Esophagus (tissue), 2 donors: ENCODE measurements at regions not wholly inside any gene's neighbourhood (a gene's known extent, or its start where the extent isn't known, plus 50 kb on each side); places are given as distances from the start of the nearest gene placed in this dataset.
"Not testable (repeated sequence)": the region's sequence is repeated elsewhere in the genome, so short reads cannot be mapped to it uniquely, and the experiment has no call there.

Experiments
- H3K27ac ChIP-seq, 2 donors: one replicate each; pipeline ENCODE4 v1.5.1; 2013; ENCODE audit warnings: low read depth in 2 of 2, mild to moderate bottlenecking in 2 of 2, inconsistent platforms in 1 of 2, low read length in 1 of 2, moderate library complexity in 1 of 2
- H3K27me3 ChIP-seq, 2 donors: one replicate each; pipeline ENCODE4 v1.6.1; 2013; ENCODE audit warnings: low read length in 2 of 2, control low read depth in 1 of 2, mild to moderate bottlenecking in 1 of 2; ENCODE audit not compliant: insufficient read depth in 2 of 2, control insufficient read depth in 1 of 2
- H3K36me3 ChIP-seq, 2 donors: one replicate each; pipeline ENCODE4 v1.6.1; 2013; ENCODE audit warnings: low read length in 1 of 2; ENCODE audit not compliant: control insufficient read depth in 2 of 2, insufficient read depth in 2 of 2
- H3K4me1 ChIP-seq, 2 donors: one replicate each; pipeline ENCODE4 v1.6.1; 2013; ENCODE audit warnings: low read length in 1 of 2; ENCODE audit not compliant: control insufficient read depth in 2 of 2, insufficient read depth in 2 of 2
- H3K4me3 ChIP-seq, 2 donors: one replicate each; pipeline ENCODE4 v1.5.1; 2013; ENCODE audit warnings: low read length in 2 of 2, mild to moderate bottlenecking in 2 of 2, low read depth in 1 of 2, moderate library complexity in 1 of 2
- H3K9me3 ChIP-seq, 2 donors: one replicate each; pipeline ENCODE4 v1.6.1; 2013; ENCODE audit warnings: mild to moderate bottlenecking in 2 of 2, low read depth in 1 of 2, low read length in 1 of 2, moderate library complexity in 1 of 2; ENCODE audit not compliant: control insufficient read depth in 2 of 2, insufficient read depth in 1 of 2
- WGBS, 2 donors: extraction: QIAGEN DNeasy Blood & Tissue Kit; methylation state at CpG; one replicate each; pipeline ENCODE4 v1.1.7; 2013; 5-methylcytosine and 5-hydroxymethylcytosine counted together
- donor health status: healthy with polysubstance abuse.
- donor health status: Bipolar disorder and iron deficiency.

- 81 to 83% methylated on average over 1 of the region's 5 CpGs for WGBS, 2 donors
- not testable (repeated sequence) for H3K27ac ChIP-seq, H3K36me3 ChIP-seq, H3K27me3 ChIP-seq, H3K4me3 ChIP-seq, H3K4me1 ChIP-seq, H3K9me3 ChIP-seq
These were observed 81.8 kb upstream of the PZP start for GRCh38 chr12:9289984-9290383.

- not testable (repeated sequence) for H3K9me3 ChIP-seq, H3K27me3 ChIP-seq, H3K36me3 ChIP-seq, H3K4me3 ChIP-seq, H3K27ac ChIP-seq, H3K4me1 ChIP-seq
- WGBS, 2 donors = 20 to 32% methylated on average over 1 to 6 of the region's 7 CpGs
These were observed 76.5 kb upstream of the PZP start for GRCh38 chr12:9284724-9285123.

- H3K4me3 ChIP-seq = peak overlapping the region; percentile 29 to 50
- WGBS, 2 donors = 0 to 3% methylated on average over 3 to 12 of the region's 14 CpGs
- not testable (repeated sequence) for H3K27ac ChIP-seq
These were observed 76.0 kb upstream of the PZP start for GRCh38 chr12:9284197-9284596.

GRCh38 chr12:9283346-9284095, 75.3 kb upstream of the PZP start:
- H3K27ac ChIP-seq = peak overlapping the region; percentile 70 to 71
- not testable (repeated sequence) for H3K27me3 ChIP-seq, H3K9me3 ChIP-seq, H3K4me1 ChIP-seq, H3K36me3 ChIP-seq
- peak overlapping the region; percentile 50 to 57 for H3K4me3 ChIP-seq
- WGBS, 2 donors = 0 to 1% methylated on average over 17 to 40 of the region's 42 CpGs

More at GRCh38 chr12:9284197-9284596, 76.0 kb upstream of the PZP start:
- H3K36me3 ChIP-seq, H3K9me3 ChIP-seq, H3K4me1 ChIP-seq, H3K27me3 ChIP-seq: not testable (repeated sequence)

GRCh38 chr12:9276990-9277389, 68.8 kb upstream of the PZP start:
- 43 to 62% methylated on average over 4 of the region's 4 CpGs for WGBS, 2 donors
- Histone ChIP-seq H3K27me3 (no peaks in the 10 kb centered on the region), H3K9me3 (no peaks in the 10 kb centered on the region), H3K27ac (no peak overlapping the region), H3K36me3 (no peaks in the 10 kb centered on the region), H3K4me1 (no peaks in the 10 kb centered on the region), H3K4me3 (no peak overlapping the region)

GRCh38 chr12:9273276-9273675, 65.1 kb upstream of the PZP start:
- Histone ChIP-seq H3K4me1 (no peaks in the 10 kb centered on the region), H3K36me3 (no peaks in the 10 kb centered on the region), H3K4me3 (no peak overlapping the region), H3K9me3 (no peaks in the 10 kb centered on the region), H3K27me3 (no peaks in the 10 kb centered on the region), H3K27ac (no peak overlapping the region)
- WGBS, 2 donors = 73 to 80% methylated on average over 3 of the region's 3 CpGs

GRCh38 chr12:9271875-9272274, 63.7 kb upstream of the PZP start:
- Histone ChIP-seq H3K9me3 (no peaks in the 10 kb centered on the region), H3K36me3 (no peaks in the 10 kb centered on the region), H3K4me1 (no peaks in the 10 kb centered on the region), H3K4me3 (no peak overlapping the region), H3K27ac (no peak overlapping the region), H3K27me3 (no peaks in the 10 kb centered on the region)
- WGBS, 2 donors = 83 to 96% methylated on average over 1 of the region's 1 CpG

GRCh38 chr12:9264546-9264945, 56.4 kb upstream of the PZP start:
- H3K27ac ChIP-seq = no peak overlapping the region
- WGBS, 2 donors = 59 to 69% methylated on average over 1 of the region's 1 CpG

GRCh38 chr12:9260931-9261330, 52.7 kb upstream of the PZP start:
- no peak overlapping the region for H3K4me3 ChIP-seq
- H3K27ac ChIP-seq = no peak overlapping the region
- no peaks in the 10 kb centered on the region for H3K9me3 ChIP-seq
- H3K4me1 ChIP-seq = no peaks in the 10 kb centered on the region
- no peaks in the 10 kb centered on the region for H3K27me3 ChIP-seq
- no peaks in the 10 kb centered on the region for H3K36me3 ChIP-seq

More at GRCh38 chr12:9264546-9264945, 56.4 kb upstream of the PZP start:
- H3K27me3 ChIP-seq = no peaks in the 10 kb centered on the region
- H3K9me3 ChIP-seq = no peaks in the 10 kb centered on the region
- H3K4me1 ChIP-seq = no peaks in the 10 kb centered on the region
- H3K4me3 ChIP-seq = no peak overlapping the region
- H3K36me3 ChIP-seq = no peaks in the 10 kb centered on the region

GRCh38 chr12:9258676-9259075, 50.5 kb upstream of the PZP start:
- WGBS, 2 donors = 64 to 68% methylated on average over 1 of the region's 1 CpG
- Histone ChIP-seq H3K27me3 (no peaks in the 10 kb centered on the region), H3K36me3 (no peaks in the 10 kb centered on the region), H3K4me3 (no peak overlapping the region), H3K4me1 (no peaks in the 10 kb centered on the region), H3K9me3 (no peaks in the 10 kb centered on the region), H3K27ac (no peak overlapping the region)
